Calu3 (cell line): ENCODE measurements at regions not wholly inside any gene's neighbourhood (a gene's known extent, or its start where the extent isn't known, plus 50 kb on each side); places are given as distances from the start of the nearest gene placed in this dataset.
"Not testable (repeated sequence)": the region's sequence is repeated elsewhere in the genome, so short reads cannot be mapped to it uniquely, and the experiment has no call there.

Experiments used
- BruUV-seq: library from RNA; stranded (reverse); fragments of 400-500 nt; replicated peaks from 2 replicates; lab custom pipeline; 2021; lab: Mats Ljungman, UMichigan
- CTCF ChIA-PET: fragments of 300-600 bp; sonication (Branson Sonifier 250); formaldehyde crosslinking; loops from one replicate; lab custom pipeline; 2022; ENCODE audit warnings: antibody characterized with exemption; lab: Charles Lee
- DNase-seq: peaks from one replicate; pipeline ENCODE4 v3.0.0; 2022
- H3K27ac Mint-ChIP-seq: one replicate; pipeline ENCODE4 v1.8.0; 2022; ENCODE audit warnings: mixed read lengths; ENCODE audit not compliant: unreplicated experiment
- H3K27me3 Mint-ChIP-seq: one replicate; pipeline ENCODE4 v1.8.0; 2022; ENCODE audit warnings: mixed read lengths; ENCODE audit not compliant: unreplicated experiment
- H3K36me3 Mint-ChIP-seq: one replicate; pipeline ENCODE4 v1.8.0; 2022; ENCODE audit warnings: mild to moderate bottlenecking, moderate library complexity, mixed read lengths; ENCODE audit not compliant: insufficient read depth, unreplicated experiment
- H3K4me1 Mint-ChIP-seq: one replicate; pipeline ENCODE4 v1.8.0; 2022; ENCODE audit warnings: mild to moderate bottlenecking, low read depth, mixed read lengths; ENCODE audit not compliant: unreplicated experiment
- H3K4me3 Mint-ChIP-seq: one replicate; pipeline ENCODE4 v1.8.0; 2022; ENCODE audit warnings: mild to moderate bottlenecking, low read depth, moderate library complexity, mixed read lengths; ENCODE audit not compliant: unreplicated experiment
- H3K9me3 Mint-ChIP-seq: one replicate; pipeline ENCODE4 v1.8.0; 2022; ENCODE audit warnings: low read depth, mixed read lengths; ENCODE audit not compliant: unreplicated experiment
- intact Hi-C: fragments of 100-400 bp; cut with micrococcal nuclease; formaldehyde crosslinking; loops from one replicate; pipeline ENCODE4 v1.10.0; 2022; ENCODE audit not compliant: unreplicated experiment
- TF ChIP-seq, protein P1 (sequence below): fragments of 200-600 bp; IDR thresholded peaks from one replicate; pipeline ENCODE4 v1.8.0; 2022; ENCODE audit warnings: antibody characterized with exemption; ENCODE audit not compliant: unreplicated experiment

DNA sequence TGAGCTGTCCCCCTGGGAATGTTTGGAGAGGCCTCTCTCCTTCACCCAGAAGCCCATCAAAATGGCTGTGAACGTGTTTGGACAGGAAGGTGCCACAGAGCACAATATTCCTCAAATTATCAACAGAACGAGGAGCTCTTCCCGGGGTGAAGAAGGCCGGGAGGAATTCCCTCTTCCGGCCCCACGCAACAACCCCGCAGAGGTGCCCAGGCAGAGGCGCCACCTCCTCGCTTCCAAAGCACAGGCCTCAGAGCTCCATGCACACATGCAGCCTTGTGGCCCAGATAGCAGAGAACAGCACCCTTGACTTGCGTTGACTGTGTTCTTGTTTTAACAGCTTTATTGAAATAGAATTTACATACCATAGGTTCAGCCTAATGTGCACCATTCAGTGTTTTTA lies 152.5 kb upstream of the SALL3 start:
- H3K4me1 Mint-ChIP-seq: no peaks in the 10 kb centered on the region
- H3K36me3 Mint-ChIP-seq: peaks cover 5% of the 10 kb centered on the region
- intact Hi-C loops: no loop called here
- no peak overlapping the region for H3K4me3 Mint-ChIP-seq
- CTCF ChIA-PET: interaction anchor here (0.6 kb wide), 1 partner anchor 851 kb away, joined by 3 read pairs; no protein-coding TSS in a partner anchor
- H3K9me3 Mint-ChIP-seq: peaks cover 8% of the 10 kb centered on the region
- H3K27ac Mint-ChIP-seq: no peak overlapping the region
- TF ChIP-seq, protein P1, sequence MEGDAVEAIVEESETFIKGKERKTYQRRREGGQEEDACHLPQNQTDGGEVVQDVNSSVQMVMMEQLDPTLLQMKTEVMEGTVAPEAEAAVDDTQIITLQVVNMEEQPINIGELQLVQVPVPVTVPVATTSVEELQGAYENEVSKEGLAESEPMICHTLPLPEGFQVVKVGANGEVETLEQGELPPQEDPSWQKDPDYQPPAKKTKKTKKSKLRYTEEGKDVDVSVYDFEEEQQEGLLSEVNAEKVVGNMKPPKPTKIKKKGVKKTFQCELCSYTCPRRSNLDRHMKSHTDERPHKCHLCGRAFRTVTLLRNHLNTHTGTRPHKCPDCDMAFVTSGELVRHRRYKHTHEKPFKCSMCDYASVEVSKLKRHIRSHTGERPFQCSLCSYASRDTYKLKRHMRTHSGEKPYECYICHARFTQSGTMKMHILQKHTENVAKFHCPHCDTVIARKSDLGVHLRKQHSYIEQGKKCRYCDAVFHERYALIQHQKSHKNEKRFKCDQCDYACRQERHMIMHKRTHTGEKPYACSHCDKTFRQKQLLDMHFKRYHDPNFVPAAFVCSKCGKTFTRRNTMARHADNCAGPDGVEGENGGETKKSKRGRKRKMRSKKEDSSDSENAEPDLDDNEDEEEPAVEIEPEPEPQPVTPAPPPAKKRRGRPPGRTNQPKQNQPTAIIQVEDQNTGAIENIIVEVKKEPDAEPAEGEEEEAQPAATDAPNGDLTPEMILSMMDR: no peak
- no peaks in the 10 kb centered on the region for H3K27me3 Mint-ChIP-seq
- DNase-seq: no peak
- BruUV-seq: no TSS peak

DNA sequence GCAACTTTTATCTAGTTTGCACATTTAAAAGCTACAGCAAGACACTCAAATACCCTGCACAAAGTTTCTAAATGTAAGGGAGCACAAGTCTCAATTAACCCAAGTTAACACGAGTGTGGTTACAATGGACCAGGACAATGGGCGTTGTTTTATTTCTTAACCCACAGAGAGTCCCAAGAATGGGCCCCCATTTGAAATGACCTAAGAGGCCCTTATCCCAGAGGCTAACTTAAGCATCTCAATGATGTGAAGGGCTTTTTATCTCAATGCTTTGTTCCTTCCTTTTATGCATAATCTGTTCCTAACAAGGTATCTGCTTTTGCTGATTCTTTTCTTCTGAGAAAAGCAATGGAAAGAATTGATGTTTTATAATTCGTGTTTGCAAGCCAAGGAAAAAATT lies 151.5 kb upstream of the SALL3 start:
- intact Hi-C loops: no loop called here
- peaks cover 4% of the 10 kb centered on the region for H3K36me3 Mint-ChIP-seq
- H3K9me3 Mint-ChIP-seq: peaks cover 8% of the 10 kb centered on the region
- no peak overlapping the region for H3K4me3 Mint-ChIP-seq
- no peaks in the 10 kb centered on the region for H3K27me3 Mint-ChIP-seq
- DNase-seq: no peak
- BruUV-seq: no TSS peak
- CTCF ChIA-PET: no interaction called here
- H3K27ac Mint-ChIP-seq: no peak overlapping the region
- H3K4me1 Mint-ChIP-seq: no peaks in the 10 kb centered on the region
- TF ChIP-seq, protein P1: no peak

DNA sequence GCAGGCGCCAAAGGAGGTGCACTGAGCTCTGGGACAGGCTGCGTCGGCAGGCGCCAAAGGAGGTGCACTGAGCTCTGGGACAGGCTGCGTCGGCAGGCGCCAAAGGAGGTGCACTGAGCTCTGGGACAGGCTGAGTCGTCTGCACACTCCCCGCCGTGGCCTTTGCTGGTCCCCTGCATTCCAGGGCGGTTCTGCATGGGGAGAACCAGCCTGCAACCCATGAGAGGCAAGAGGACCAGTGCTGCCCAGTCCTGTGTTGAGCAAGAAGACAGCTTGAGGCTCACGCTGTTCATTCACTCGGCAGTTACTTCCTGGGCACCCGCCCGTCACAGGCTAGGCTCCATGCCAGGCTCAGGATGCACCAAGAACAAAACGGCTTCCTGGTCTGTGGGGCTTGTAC lies 150.6 kb upstream of the SALL3 start:
- intact Hi-C loops, CTCF ChIA-PET: not testable (repeated sequence)

DNA sequence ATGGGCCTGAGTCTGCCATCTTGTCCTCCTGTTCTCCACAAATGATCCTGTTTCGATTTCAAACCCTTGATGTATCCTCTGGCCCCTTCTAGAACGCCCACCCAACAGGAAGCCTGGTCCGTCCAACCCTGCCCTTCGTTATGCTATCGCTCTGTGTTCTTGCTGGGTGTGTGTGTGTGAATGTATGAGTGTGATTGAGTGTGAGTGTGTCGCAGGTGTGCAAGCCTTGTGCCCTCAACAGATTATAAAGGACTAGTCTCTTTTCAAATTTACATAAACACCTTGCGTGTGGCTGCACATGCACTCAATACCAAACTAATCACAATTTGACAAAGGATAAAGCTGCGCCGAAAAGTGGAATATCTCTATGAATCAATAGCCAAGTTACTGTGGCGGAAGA lies 149.5 kb upstream of the SALL3 start:
- Mint-ChIP-seq H3K27ac (no peak overlapping the region), H3K36me3 (no peaks in the 10 kb centered on the region), H3K4me1 (no peaks in the 10 kb centered on the region), H3K9me3 (peaks cover 11% of the 10 kb centered on the region), H3K4me3 (no peak overlapping the region), H3K27me3 (no peaks in the 10 kb centered on the region)
- TF ChIP-seq, protein P1: no peak
- intact Hi-C loops: no loop called here
- CTCF ChIA-PET: no interaction called here
- DNase-seq: no peak
- no TSS peak for BruUV-seq

More for the DNA sequence above, 150.6 kb upstream of the SALL3 start:
- not testable (repeated sequence) for H3K36me3 Mint-ChIP-seq, H3K27ac Mint-ChIP-seq, H3K27me3 Mint-ChIP-seq, BruUV-seq, DNase-seq, H3K9me3 Mint-ChIP-seq, H3K4me3 Mint-ChIP-seq, H3K4me1 Mint-ChIP-seq

DNA sequence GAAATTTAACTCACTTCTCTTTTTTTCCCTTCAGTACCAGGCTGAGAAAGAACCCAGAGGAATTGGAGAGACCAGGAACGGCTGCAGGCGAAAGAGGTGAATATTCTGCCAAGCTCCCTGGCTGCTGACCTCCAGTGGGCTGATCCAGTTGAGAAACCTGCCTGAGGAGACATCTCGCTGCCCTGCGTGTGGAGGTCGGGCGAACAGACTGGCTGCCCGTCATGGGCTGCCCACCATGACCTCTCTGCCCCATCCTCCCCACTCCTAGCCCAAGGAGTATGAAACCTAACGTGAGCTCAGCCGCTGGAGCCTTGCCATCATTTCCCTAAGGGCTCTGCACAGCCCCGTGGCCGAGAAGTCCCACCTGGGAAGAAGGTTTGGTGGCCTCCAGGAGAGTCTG lies 148.8 kb upstream of the SALL3 start:
- no TSS peak for BruUV-seq
- intact Hi-C loops: no loop called here
- CTCF ChIA-PET: no interaction called here
- no peaks in the 10 kb centered on the region for H3K36me3 Mint-ChIP-seq
- no peak overlapping the region for H3K27ac Mint-ChIP-seq
- H3K4me1 Mint-ChIP-seq: no peaks in the 10 kb centered on the region
- H3K4me3 Mint-ChIP-seq: no peak overlapping the region
- no peaks in the 10 kb centered on the region for H3K27me3 Mint-ChIP-seq
- TF ChIP-seq, protein P1: no peak
- H3K9me3 Mint-ChIP-seq: peaks cover 12% of the 10 kb centered on the region
- DNase-seq: no peak
